Hepatocyte (in vitro differentiated cells): ENCODE measurements at regions not wholly inside any gene's neighbourhood (a gene's known extent, or its start where the extent isn't known, plus 50 kb on each side); places are given as distances from the start of the nearest gene placed in this dataset.

ENCODE experiments used
- EZH2phosphoT487 ChIP-seq: fragments of 200-600 bp; sonication (generic); IDR thresholded peaks from one replicate; pipeline ENCODE4 v1.6.1; 2018; ENCODE audit warnings: antibody characterized with exemption, mild to moderate bottlenecking, low read depth, moderate library complexity; ENCODE audit not compliant: unreplicated experiment, severe bottlenecking
- TF ChIP-seq, protein P1 (sequence below): fragments of 200-600 bp; sonication (generic); IDR thresholded peaks from 2 replicates; pipeline ENCODE4 v1.5.1; 2016; ENCODE audit warnings: antibody characterized with exemption, mild to moderate bottlenecking; ENCODE audit not compliant: poor library complexity

DNA sequence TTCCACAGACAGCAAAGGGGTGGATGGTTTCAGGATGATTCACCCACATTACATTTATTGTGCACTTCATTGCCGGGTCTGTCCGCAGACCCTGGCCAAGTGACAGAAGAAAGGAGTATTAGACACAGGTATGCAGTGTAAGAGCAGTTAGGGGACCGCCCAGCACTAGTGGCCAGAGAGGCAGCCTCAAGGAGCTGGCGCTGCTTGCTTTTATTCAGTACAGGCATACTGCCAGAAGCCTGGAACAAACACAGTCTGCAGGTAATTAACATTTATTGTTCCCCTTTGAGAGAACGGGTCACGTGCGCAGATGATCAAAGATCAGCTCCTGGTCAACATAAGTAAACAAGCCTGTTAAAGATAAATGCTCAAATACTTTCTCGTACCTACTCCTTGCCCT is 1639.0 kb upstream of the IGFBP7 start:
- TF ChIP-seq, protein P1, sequence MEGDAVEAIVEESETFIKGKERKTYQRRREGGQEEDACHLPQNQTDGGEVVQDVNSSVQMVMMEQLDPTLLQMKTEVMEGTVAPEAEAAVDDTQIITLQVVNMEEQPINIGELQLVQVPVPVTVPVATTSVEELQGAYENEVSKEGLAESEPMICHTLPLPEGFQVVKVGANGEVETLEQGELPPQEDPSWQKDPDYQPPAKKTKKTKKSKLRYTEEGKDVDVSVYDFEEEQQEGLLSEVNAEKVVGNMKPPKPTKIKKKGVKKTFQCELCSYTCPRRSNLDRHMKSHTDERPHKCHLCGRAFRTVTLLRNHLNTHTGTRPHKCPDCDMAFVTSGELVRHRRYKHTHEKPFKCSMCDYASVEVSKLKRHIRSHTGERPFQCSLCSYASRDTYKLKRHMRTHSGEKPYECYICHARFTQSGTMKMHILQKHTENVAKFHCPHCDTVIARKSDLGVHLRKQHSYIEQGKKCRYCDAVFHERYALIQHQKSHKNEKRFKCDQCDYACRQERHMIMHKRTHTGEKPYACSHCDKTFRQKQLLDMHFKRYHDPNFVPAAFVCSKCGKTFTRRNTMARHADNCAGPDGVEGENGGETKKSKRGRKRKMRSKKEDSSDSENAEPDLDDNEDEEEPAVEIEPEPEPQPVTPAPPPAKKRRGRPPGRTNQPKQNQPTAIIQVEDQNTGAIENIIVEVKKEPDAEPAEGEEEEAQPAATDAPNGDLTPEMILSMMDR = no peak
- no peak for TF ChIP-seq EZH2phosphoT487
